Prostate gland (tissue), 2 donors: ENCODE measurements at regions not wholly inside any gene's neighbourhood (a gene's known extent, or its start where the extent isn't known, plus 50 kb on each side); places are given as distances from the start of the nearest gene placed in this dataset.

Experiments used
- DNase-seq: peaks from one replicate; pipeline ENCODE4 v3.0.0-alpha.2; 2019; ENCODE audit warnings: low spot score
- H3K27ac ChIP-seq, 2 donors: fragments of 200-600 bp; sonication (generic); 2 replicates each; pipeline ENCODE4 v1.5.1; 2017 to 2019
- H3K27me3 ChIP-seq: fragments of 200-600 bp; sonication (generic); replicated peaks from 2 replicates; pipeline ENCODE4 v1.5.1; 2019; ENCODE audit not compliant: insufficient read depth
- H3K36me3 ChIP-seq, 2 donors: fragments of 200-600 bp; sonication (generic); 1 replicate in 1 of 2; 2 replicates in 1 of 2; pipeline versions ENCODE4 v1.5.1 to v1.8.1; 2017 to 2019
- H3K4me1 ChIP-seq: fragments of 200-600 bp; sonication (generic); replicated peaks from 2 replicates; pipeline ENCODE4 v1.5.1; 2019
- H3K4me3 ChIP-seq, 2 donors: fragments of 200-600 bp; sonication (generic); 2 replicates each; pipeline ENCODE4 v1.5.1; 2017 to 2019
- H3K9me3 ChIP-seq: fragments of 200-600 bp; sonication (generic); 2 replicates; pipeline ENCODE4 v1.5.1; 2017
- CTCF ChIP-seq, 4 experiments: fragments of 200-600 bp in 2 of 4; fragments of 450-650 bp in 2 of 4; sonication (generic) in 2 of 4; IDR thresholded peaks; 1 replicate in 3 of 4; 2 replicates in 1 of 4; pipeline ENCODE4 v1.5.1; 2016 to 2019; ENCODE audit warnings: antibody characterized with exemption in 4 of 4, mild to moderate bottlenecking in 2 of 4, moderate library complexity in 2 of 4
- POLR2A ChIP-seq: fragments of 450-650 bp; IDR thresholded peaks from one replicate; pipeline ENCODE4 v1.6.1; 2016; ENCODE audit warnings: antibody characterized with exemption, mild to moderate bottlenecking
- POLR2AphosphoS5 ChIP-seq: sonication (generic); formaldehyde crosslinking; IDR thresholded peaks from one replicate; pipeline ENCODE4 v1.6.1; 2017; ENCODE audit warnings: antibody characterized with exemption
- WGBS: methylation state at CpG from one replicate; pipeline ENCODE4 v1.1.5; 2018; 5-methylcytosine and 5-hydroxymethylcytosine counted together
- intact Hi-C: fragments of 100-400 bp; cut with DNase I; formaldehyde crosslinking; loops from one replicate; pipeline ENCODE4 v1.14.2; 2022

DNA sequence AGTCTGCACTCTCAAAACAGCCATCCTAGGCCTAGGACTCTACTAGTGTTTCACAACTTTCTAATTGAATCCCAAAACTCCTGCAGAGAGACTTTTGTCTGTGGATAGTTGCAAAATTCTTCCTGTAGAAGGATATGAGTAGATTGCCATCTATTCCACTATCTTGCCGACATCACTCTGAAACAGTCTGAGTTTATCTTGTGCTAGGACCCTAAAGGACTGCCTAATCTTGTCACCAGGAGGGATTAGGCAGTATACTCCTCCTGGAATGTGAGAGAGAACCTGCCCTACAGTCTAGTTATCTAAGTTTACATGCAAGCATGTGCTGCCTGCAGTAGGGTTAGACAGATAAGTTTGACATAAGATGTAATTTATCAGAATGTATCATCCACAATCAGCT lies 1646.6 kb upstream of the PCDH7 start:
- Histone ChIP-seq H3K36me3 (no peaks in the 10 kb centered on the region), H3K9me3 (no peaks in the 10 kb centered on the region), H3K4me3 (no peak overlapping the region), H3K27ac (no peak overlapping the region), H3K4me1 (no peaks in the 10 kb centered on the region), H3K27me3 (no peaks in the 10 kb centered on the region)
- TF ChIP-seq POLR2AphosphoS5 (no peak), CTCF (IDR thresholded peaks at IDR 0.05) (no peak), POLR2A (no peak)
- 77% methylated on average over 1 of the region's 1 CpG for WGBS
- intact Hi-C loops, result no loop called here
- no peak for DNase-seq

DNA sequence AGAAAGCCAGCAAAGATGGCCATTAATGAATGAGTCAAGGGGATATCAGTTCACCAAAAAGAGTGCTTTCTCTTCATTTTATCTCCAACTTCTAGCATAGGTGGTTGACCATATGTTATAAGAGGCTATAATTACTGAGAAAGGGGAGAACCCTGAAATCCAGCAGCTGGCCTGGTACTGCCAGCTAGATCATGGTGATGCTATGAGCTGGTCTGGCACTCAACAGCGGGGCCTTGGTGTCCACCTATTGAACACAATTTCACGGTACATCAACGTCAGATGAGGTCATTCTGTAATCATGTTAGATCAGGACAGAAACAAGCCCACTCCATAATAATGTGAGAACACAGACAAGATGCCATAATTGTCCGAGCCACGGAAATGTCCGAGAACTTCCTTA lies 1644.8 kb upstream of the PCDH7 start:
- DNase-seq, result no peak
- Histone ChIP-seq H3K36me3 (no peaks in the 10 kb centered on the region), H3K27me3 (no peaks in the 10 kb centered on the region), H3K9me3 (no peaks in the 10 kb centered on the region), H3K27ac (no peak overlapping the region), H3K4me1 (no peaks in the 10 kb centered on the region), H3K4me3 (no peak overlapping the region)
- intact Hi-C loops, result no loop called here
- 84% methylated on average over 6 of the region's 6 CpGs for WGBS
- TF ChIP-seq POLR2A, result no peak
- no peak for TF ChIP-seq CTCF (IDR thresholded peaks at IDR 0.05)
- no peak for TF ChIP-seq POLR2AphosphoS5

GRCh38 chr4:29079260-29079659 lies 1640.9 kb upstream of the PCDH7 start:
- Histone ChIP-seq H3K4me3 (no peak overlapping the region), H3K27ac (no peak overlapping the region), H3K27me3 (no peaks in the 10 kb centered on the region), H3K36me3 (no peaks in the 10 kb centered on the region), H3K9me3 (no peaks in the 10 kb centered on the region), H3K4me1 (no peaks in the 10 kb centered on the region)
- TF ChIP-seq POLR2AphosphoS5 (no peak), POLR2A (no peak), CTCF (IDR thresholded peaks at IDR 0.05) (no peak)
- no peak for DNase-seq
- intact Hi-C loops, result no loop called here
- WGBS, result 86% methylated on average over 2 of the region's 2 CpGs

DNA sequence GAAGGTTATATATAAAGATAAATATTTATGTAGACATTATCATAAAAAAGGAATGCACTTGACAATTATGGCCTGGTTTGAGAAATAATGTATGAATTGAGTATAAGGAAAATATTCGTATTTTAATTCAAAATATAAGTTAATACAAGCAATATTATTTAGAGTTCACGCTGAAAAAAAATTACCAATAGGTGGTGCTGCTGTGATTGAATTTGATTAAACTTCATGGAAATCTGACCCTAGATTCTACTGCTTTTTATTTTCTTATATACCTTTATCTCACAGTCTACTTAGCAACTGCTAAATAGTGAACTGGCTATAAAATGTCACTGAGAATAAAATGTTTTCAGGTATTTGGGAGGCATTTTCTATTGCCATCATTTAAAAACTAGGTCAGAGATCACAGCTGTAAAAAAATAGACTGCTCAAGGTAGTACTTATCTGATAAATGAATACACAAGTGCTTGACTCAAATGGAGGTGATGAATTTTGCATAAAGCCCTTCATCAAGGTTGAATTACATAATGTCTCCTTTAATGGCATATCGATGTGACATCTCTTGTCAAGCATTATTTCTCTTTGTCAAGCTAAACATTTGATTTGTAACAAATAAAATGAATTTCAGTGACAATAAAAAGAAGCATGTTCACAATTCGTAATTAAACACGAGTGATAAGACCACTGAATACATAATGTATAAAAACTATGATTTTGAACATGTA lies 1638.8 kb upstream of the PCDH7 start:
- H3K4me3 ChIP-seq, result no peak overlapping the region
- no peak overlapping the region for H3K27ac ChIP-seq
- H3K36me3 ChIP-seq, result no peaks in the 10 kb centered on the region
- no peaks in the 10 kb centered on the region for H3K4me1 ChIP-seq
- no peaks in the 10 kb centered on the region for H3K9me3 ChIP-seq
- no peaks in the 10 kb centered on the region for H3K27me3 ChIP-seq
- intact Hi-C loops, result no loop called here
- DNase-seq, result no peak
- 54% methylated on average over 5 of the region's 5 CpGs for WGBS
- TF ChIP-seq POLR2A, result no peak
- no peak for TF ChIP-seq POLR2AphosphoS5
- no peak for TF ChIP-seq CTCF (IDR thresholded peaks at IDR 0.05)

DNA sequence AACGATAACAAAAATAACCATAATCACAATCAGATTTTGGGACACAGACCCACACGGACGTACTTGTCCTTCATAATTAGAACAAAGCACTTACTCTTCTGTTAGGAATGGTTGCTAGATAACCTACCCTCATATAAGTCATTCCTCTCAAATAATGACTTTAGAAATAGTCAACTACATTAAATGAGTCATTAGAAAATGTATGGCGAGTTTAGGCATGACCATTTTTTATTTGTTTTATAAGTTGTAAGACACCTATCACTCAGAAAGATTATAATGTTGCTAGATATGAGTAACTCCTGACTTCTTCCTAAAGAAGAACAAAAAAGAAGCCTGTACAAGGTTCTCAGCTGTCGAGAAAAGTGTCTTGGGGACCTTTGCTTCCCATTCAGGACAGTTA lies 1637.5 kb upstream of the PCDH7 start:
- TF ChIP-seq POLR2AphosphoS5, result no peak
- 62% methylated on average over 5 of the region's 5 CpGs for WGBS
- H3K27ac ChIP-seq, result no peak overlapping the region
- no peak for DNase-seq
- no peaks in the 10 kb centered on the region for H3K9me3 ChIP-seq
- no peaks in the 10 kb centered on the region for H3K27me3 ChIP-seq
- no peaks in the 10 kb centered on the region for H3K4me1 ChIP-seq
- H3K36me3 ChIP-seq, result no peaks in the 10 kb centered on the region
- intact Hi-C loops, result no loop called here
- no peak overlapping the region for H3K4me3 ChIP-seq
